Stimulated activated CD8-positive, alpha-beta memory T cell treated with anti-CD3 and anti-CD28 coated beads, Interleukin-4, amount 100 ng/mL, for 1 hour (primary cell): ENCODE measurements at regions not wholly inside any gene's neighbourhood (a gene's known extent, or its start where the extent isn't known, plus 50 kb on each side); places are given as distances from the start of the nearest gene placed in this dataset.
"Not testable (repeated sequence)": the region's sequence is repeated elsewhere in the genome, so short reads cannot be mapped to it uniquely, and the experiment has no call there.

ENCODE experiments used
- DNase-seq, 2 donors: peaks; one replicate each; pipeline ENCODE4 v3.0.0-alpha.2; 2020; ENCODE audit warnings: low read depth in 2 of 2, low spot score in 1 of 2

- no peak for DNase-seq
These were observed 325.8 kb downstream of the LMO7 start for GRCh38 chr13:75961911-75962310.

GRCh38 chr13:75960538-75960994 lies 324.4 kb downstream of the LMO7 start:
- no peak for DNase-seq

- no peak for DNase-seq
These were observed 323.8 kb downstream of the LMO7 start for GRCh38 chr13:75959861-75960481.

- not testable (repeated sequence) for DNase-seq
These were observed 317.5 kb downstream of the LMO7 start for GRCh38 chr13:75953589-75953988.

- no peak for DNase-seq
These were observed 311.3 kb downstream of the LMO7 start for GRCh38 chr13:75947448-75947847.

- no peak for DNase-seq
These were observed 310.6 kb downstream of the LMO7 start for GRCh38 chr13:75946536-75947284.

GRCh38 chr13:75945841-75946482 lies 309.8 kb downstream of the LMO7 start:
- DNase-seq, result no peak

GRCh38 chr13:75938811-75939560 lies 302.9 kb downstream of the LMO7 start:
- no peak for DNase-seq

- DNase-seq, result no peak
These were observed 300.7 kb downstream of the LMO7 start for GRCh38 chr13:75936791-75937190.

GRCh38 chr13:75935805-75936204 lies 299.7 kb downstream of the LMO7 start:
- no peak for DNase-seq

- no peak for DNase-seq
These were observed 298.8 kb downstream of the LMO7 start for GRCh38 chr13:75934889-75935288.

- DNase-seq, result no peak
These were observed 296.5 kb downstream of the LMO7 start for GRCh38 chr13:75932636-75933035.

- no peak for DNase-seq
These were observed 295.0 kb downstream of the LMO7 start for GRCh38 chr13:75931116-75931515.

- DNase-seq, result no peak
These were observed 292.9 kb downstream of the LMO7 start for GRCh38 chr13:75929076-75929475.

GRCh38 chr13:75927183-75927669 lies 291.1 kb downstream of the LMO7 start:
- DNase-seq, result no peak

- no peak for DNase-seq
These were observed 284.4 kb downstream of the LMO7 start for GRCh38 chr13:75920536-75920935.

GRCh38 chr13:75919660-75920199 lies 283.6 kb downstream of the LMO7 start:
- DNase-seq, result no peak

- DNase-seq, result no peak
These were observed 278.9 kb downstream of the LMO7 start for GRCh38 chr13:75915066-75915465.

GRCh38 chr13:75913925-75914324 lies 277.8 kb downstream of the LMO7 start:
- no peak for DNase-seq

- DNase-seq, result no peak
These were observed 274.5 kb downstream of the LMO7 start for GRCh38 chr13:75910591-75910990.
